ENCODE measurements at regions not wholly inside any gene's neighbourhood (a gene's known extent, or its start where the extent isn't known, plus 50 kb on each side); places are given as distances from the start of the nearest gene placed in this dataset.

DNA sequence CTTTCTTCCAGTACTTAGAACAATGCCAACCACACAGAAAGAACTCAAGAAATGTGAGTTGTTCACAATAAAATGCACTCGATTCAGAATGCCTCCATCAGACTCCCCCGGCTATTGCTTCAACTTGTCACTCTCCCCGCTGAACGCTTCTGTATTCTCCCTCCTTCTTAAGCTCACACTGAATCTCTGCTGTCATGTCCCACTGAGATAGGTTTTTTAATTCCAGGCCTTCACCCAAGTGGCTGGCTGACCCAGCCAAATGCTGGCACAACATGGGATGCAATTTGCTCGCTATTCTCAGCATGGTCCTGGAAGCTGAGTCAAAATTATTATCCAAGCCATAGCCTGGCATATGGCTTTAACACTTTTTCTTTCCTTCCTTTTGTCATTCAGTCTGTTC is 76.8 kb upstream of the SERP2 start:
- no peak overlapping the region for H3K4me3 Mint-ChIP-seq
- no peaks in the 10 kb centered on the region for H3K4me1 Mint-ChIP-seq
- TF ChIP-seq, protein P1, sequence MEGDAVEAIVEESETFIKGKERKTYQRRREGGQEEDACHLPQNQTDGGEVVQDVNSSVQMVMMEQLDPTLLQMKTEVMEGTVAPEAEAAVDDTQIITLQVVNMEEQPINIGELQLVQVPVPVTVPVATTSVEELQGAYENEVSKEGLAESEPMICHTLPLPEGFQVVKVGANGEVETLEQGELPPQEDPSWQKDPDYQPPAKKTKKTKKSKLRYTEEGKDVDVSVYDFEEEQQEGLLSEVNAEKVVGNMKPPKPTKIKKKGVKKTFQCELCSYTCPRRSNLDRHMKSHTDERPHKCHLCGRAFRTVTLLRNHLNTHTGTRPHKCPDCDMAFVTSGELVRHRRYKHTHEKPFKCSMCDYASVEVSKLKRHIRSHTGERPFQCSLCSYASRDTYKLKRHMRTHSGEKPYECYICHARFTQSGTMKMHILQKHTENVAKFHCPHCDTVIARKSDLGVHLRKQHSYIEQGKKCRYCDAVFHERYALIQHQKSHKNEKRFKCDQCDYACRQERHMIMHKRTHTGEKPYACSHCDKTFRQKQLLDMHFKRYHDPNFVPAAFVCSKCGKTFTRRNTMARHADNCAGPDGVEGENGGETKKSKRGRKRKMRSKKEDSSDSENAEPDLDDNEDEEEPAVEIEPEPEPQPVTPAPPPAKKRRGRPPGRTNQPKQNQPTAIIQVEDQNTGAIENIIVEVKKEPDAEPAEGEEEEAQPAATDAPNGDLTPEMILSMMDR (conservative IDR thresholded peaks at IDR 0.05) = no peak
- H3K27ac Mint-ChIP-seq = no peak overlapping the region
- no peaks in the 10 kb centered on the region for H3K36me3 Mint-ChIP-seq (ENCODE audit: low read depth)
- no peaks in the 10 kb centered on the region for H3K4me1 ChIP-seq (ENCODE audit: control insufficient read depth, insufficient read depth, low read length)
- no peaks in the 10 kb centered on the region for H3K27me3 ChIP-seq (ENCODE audit: control insufficient read depth, insufficient read depth, low read length, poor library complexity, severe bottlenecking)
- H3K9ac ChIP-seq (ENCODE audit: extremely low read depth, low read length, poor library complexity, severe bottlenecking) = no peak overlapping the region
- no peak overlapping the region for H3K27ac ChIP-seq (ENCODE audit: low read depth, low read length)
- H3K27me3 Mint-ChIP-seq (ENCODE audit: insufficient read depth) = peaks cover 6% of the 10 kb centered on the region
- no peaks in the 10 kb centered on the region for H3K9me3 Mint-ChIP-seq
- H3K9me3 ChIP-seq (ENCODE audit: control insufficient read depth, low read length) = no peaks in the 10 kb centered on the region
- DNase-seq = no peak
- 86 to 91% methylated on average over 5 of the region's 5 CpGs for WGBS, 2 experiments (ENCODE audit: insufficient coverage in 1 of 2, insufficient read length in 1 of 2)
- H3K4me3 ChIP-seq (ENCODE audit: low read length) = no peak overlapping the region
- H3K36me3 ChIP-seq (ENCODE audit: control insufficient read depth, insufficient read depth, low read length) = no peaks in the 10 kb centered on the region

DNA sequence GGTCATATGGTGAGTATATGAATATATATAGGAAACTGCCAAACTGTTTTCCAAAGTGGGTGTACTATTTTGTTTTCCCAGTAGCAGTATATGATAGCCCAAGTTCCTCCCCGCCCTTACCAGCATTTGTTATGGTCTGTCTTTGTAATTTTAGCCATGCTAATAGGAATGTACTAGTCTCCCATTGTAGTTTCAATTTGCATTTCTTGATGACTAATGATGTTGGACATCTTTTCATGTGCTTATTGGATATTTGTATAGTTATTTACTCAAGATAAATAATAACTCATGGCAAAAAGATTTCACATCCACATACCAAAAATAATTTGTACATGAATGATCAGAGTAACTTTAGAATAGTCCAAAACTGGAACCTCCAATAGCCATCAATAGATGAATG is 75.3 kb upstream of the SERP2 start:
- Histone ChIP-seq H3K4me3 (ENCODE audit: low read length) (no peak overlapping the region), H3K9ac (ENCODE audit: extremely low read depth, low read length, poor library complexity, severe bottlenecking) (no peak overlapping the region), H3K9me3 (ENCODE audit: control insufficient read depth, low read length) (no peaks in the 10 kb centered on the region), H3K4me1 (ENCODE audit: control insufficient read depth, insufficient read depth, low read length) (no peaks in the 10 kb centered on the region), H3K36me3 (ENCODE audit: control insufficient read depth, insufficient read depth, low read length) (no peaks in the 10 kb centered on the region), H3K27ac (ENCODE audit: low read depth, low read length) (no peak overlapping the region), H3K27me3 (ENCODE audit: control insufficient read depth, insufficient read depth, low read length, poor library complexity, severe bottlenecking) (no peaks in the 10 kb centered on the region)
- H3K9me3 Mint-ChIP-seq = no peaks in the 10 kb centered on the region
- TF ChIP-seq, protein P1 (conservative IDR thresholded peaks at IDR 0.05) = no peak
- no peaks in the 10 kb centered on the region for H3K36me3 Mint-ChIP-seq (ENCODE audit: low read depth)
- peaks cover 6% of the 10 kb centered on the region for H3K27me3 Mint-ChIP-seq (ENCODE audit: insufficient read depth)
- no peak for DNase-seq
- 87% methylated on average over 1 of the region's 1 CpG; no CpG with 5 or more reads in 1 of the 2 experiments for WGBS, 2 experiments (ENCODE audit: insufficient coverage in 1 of 2, insufficient read length in 1 of 2)
- H3K27ac Mint-ChIP-seq = no peak overlapping the region
- H3K4me1 Mint-ChIP-seq = no peaks in the 10 kb centered on the region
- no peak overlapping the region for H3K4me3 Mint-ChIP-seq

DNA sequence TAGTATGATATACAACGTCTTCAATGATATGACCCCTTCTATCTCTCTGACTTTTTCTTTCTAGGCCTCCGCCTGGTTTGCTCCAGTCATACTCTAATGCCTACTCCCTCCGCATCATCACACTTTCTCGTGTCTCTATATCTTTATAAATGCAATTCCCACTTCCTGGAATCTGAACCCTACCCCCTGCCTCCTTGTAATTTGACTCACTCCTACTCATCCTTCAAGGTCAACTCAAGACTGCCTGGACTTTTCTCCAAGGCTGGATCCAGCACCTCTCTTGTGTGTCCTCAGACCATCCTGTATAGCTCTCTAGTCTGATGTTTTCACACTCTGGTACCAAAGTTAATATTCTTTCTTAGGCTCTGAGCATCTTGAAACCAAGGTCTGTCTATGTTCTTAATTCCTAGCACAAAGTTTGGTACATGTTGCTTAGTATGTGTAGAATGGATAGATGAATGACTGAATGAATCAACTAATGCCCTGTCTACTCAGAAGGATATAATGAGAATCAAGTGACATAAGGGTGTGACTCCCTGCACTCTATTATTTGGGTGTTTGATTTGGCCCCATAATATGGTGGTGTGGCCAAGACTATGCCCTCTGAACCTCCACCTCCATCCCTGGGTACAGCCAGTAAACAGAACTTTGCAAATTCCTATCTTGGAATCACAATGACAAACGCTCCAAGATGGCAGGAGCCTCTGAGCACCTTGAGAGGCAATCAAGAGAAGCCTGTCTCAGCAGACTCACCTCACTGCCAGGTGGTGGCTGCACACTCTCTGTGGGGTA is 74.3 kb upstream of the SERP2 start:
- Histone ChIP-seq H3K9ac (ENCODE audit: extremely low read depth, low read length, poor library complexity, severe bottlenecking) (no peak overlapping the region), H3K27me3 (ENCODE audit: control insufficient read depth, insufficient read depth, low read length, poor library complexity, severe bottlenecking) (no peaks in the 10 kb centered on the region), H3K36me3 (ENCODE audit: control insufficient read depth, insufficient read depth, low read length) (no peaks in the 10 kb centered on the region), H3K4me1 (ENCODE audit: control insufficient read depth, insufficient read depth, low read length) (no peaks in the 10 kb centered on the region), H3K27ac (ENCODE audit: low read depth, low read length) (no peak overlapping the region), H3K4me3 (ENCODE audit: low read length) (no peak overlapping the region), H3K9me3 (ENCODE audit: control insufficient read depth, low read length) (no peaks in the 10 kb centered on the region)
- no peak overlapping the region for H3K4me3 Mint-ChIP-seq
- WGBS, 2 experiments (ENCODE audit: insufficient coverage in 1 of 2, insufficient read length in 1 of 2) = 92 to 100% methylated on average over 5 of the region's 5 CpGs
- TF ChIP-seq, protein P1 (conservative IDR thresholded peaks at IDR 0.05) = no peak
- peaks cover 5% of the 10 kb centered on the region for H3K4me1 Mint-ChIP-seq
- DNase-seq = no peak
- H3K27me3 Mint-ChIP-seq (ENCODE audit: insufficient read depth) = peaks cover 6% of the 10 kb centered on the region
- H3K27ac Mint-ChIP-seq = no peak overlapping the region
- H3K9me3 Mint-ChIP-seq = no peaks in the 10 kb centered on the region
- no peaks in the 10 kb centered on the region for H3K36me3 Mint-ChIP-seq (ENCODE audit: low read depth)

Measured in endodermal cell (in vitro differentiated cells).